BE2C (cell line): ENCODE measurements at regions not wholly inside any gene's neighbourhood (a gene's known extent, or its start where the extent isn't known, plus 50 kb on each side); places are given as distances from the start of the nearest gene placed in this dataset.

Source experiments
- DNase-seq: peaks from one replicate; pipeline ENCODE4 v3.0.0-alpha.2; 2020
- H3K27me3 ChIP-seq: fragments of 250-450 bp; sonication (Bioruptor Pico); 2 replicates; pipeline ENCODE4 v1.5.1; 2020; ENCODE audit warnings: mild to moderate bottlenecking
- H3K36me3 ChIP-seq: fragments of 250-450 bp; sonication (Bioruptor Pico); 2 replicates; pipeline ENCODE4 v1.5.1; 2020; ENCODE audit warnings: mild to moderate bottlenecking
- H3K4me1 ChIP-seq: fragments of 250-450 bp; sonication (Bioruptor Pico); 2 replicates; pipeline ENCODE4 v1.5.1; 2020
- H3K4me3 ChIP-seq: 2 replicates; pipeline ENCODE4 v1.5.1; 2011; ENCODE audit warnings: low read depth, low read length
- H3K9me3 ChIP-seq: fragments of 250-450 bp; sonication (Bioruptor Pico); 2 replicates; pipeline ENCODE4 v1.5.1; 2020
- CTCF ChIP-seq: IDR thresholded peaks from 2 replicates; pipeline ENCODE4 v1.5.1; 2012; ENCODE audit warnings: mild to moderate bottlenecking, low read depth, low read length

- H3K4me1 ChIP-seq, result no peaks in the 10 kb centered on the region
- no peaks in the 10 kb centered on the region; the same call in 1 of the 2 replicates for H3K9me3 ChIP-seq
- H3K36me3 ChIP-seq, result no peaks in the 10 kb centered on the region
- DNase-seq, result no peak
- H3K4me3 ChIP-seq, result no peak overlapping the region
- H3K27me3 ChIP-seq, result no peaks in the 10 kb centered on the region
- no peak for TF ChIP-seq CTCF
These were observed 693.7 kb downstream of the UQCRFS1 start for GRCh38 chr19:28519218-28519779.

GRCh38 chr19:28516415-28516872 is 696.5 kb downstream of the UQCRFS1 start:
- Histone ChIP-seq H3K4me1 (no peaks in the 10 kb centered on the region), H3K4me3 (no peak overlapping the region), H3K9me3 (no peaks in the 10 kb centered on the region; the same call in 1 of the 2 replicates), H3K36me3 (no peaks in the 10 kb centered on the region), H3K27me3 (no peaks in the 10 kb centered on the region)
- no peak for TF ChIP-seq CTCF
- no peak for DNase-seq

- Histone ChIP-seq H3K9me3 (no peaks in the 10 kb centered on the region; the same call in 1 of the 2 replicates), H3K36me3 (no peaks in the 10 kb centered on the region), H3K4me3 (no peak overlapping the region), H3K27me3 (no peaks in the 10 kb centered on the region), H3K4me1 (no peaks in the 10 kb centered on the region)
- TF ChIP-seq CTCF, result no peak
- no peak for DNase-seq
These were observed 698.8 kb downstream of the UQCRFS1 start for GRCh38 chr19:28514166-28514565.

- no peak for DNase-seq
- Histone ChIP-seq H3K36me3 (no peaks in the 10 kb centered on the region), H3K9me3 (no peaks in the 10 kb centered on the region; the same call in none of the 2 replicates), H3K4me1 (no peaks in the 10 kb centered on the region), H3K27me3 (no peaks in the 10 kb centered on the region), H3K4me3 (no peak overlapping the region)
- no peak for TF ChIP-seq CTCF
These were observed 701.3 kb downstream of the UQCRFS1 start for GRCh38 chr19:28511655-28512054.

GRCh38 chr19:28509079-28509895 is 703.7 kb downstream of the UQCRFS1 start:
- Histone ChIP-seq H3K27me3 (no peaks in the 10 kb centered on the region), H3K9me3 (no peaks in the 10 kb centered on the region; the same call in none of the 2 replicates), H3K4me3 (no peak overlapping the region), H3K4me1 (no peaks in the 10 kb centered on the region), H3K36me3 (no peaks in the 10 kb centered on the region)
- no peak for TF ChIP-seq CTCF
- DNase-seq, result no peak

- H3K4me3 ChIP-seq, result no peak overlapping the region
- H3K4me1 ChIP-seq, result no peaks in the 10 kb centered on the region
- no peak for TF ChIP-seq CTCF
- H3K36me3 ChIP-seq, result no peaks in the 10 kb centered on the region
- no peaks in the 10 kb centered on the region for H3K27me3 ChIP-seq
- H3K9me3 ChIP-seq, result no peaks in the 10 kb centered on the region; the same call in 1 of the 2 replicates
- DNase-seq, result no peak
These were observed 704.3 kb downstream of the UQCRFS1 start for GRCh38 chr19:28508666-28509065.
